Activated T-cell treated with anti-CD3 and anti-CD28 coated beads, Interleukin-2, amount 50 U/mL, for 72 hours (primary cell): ENCODE measurements at regions not wholly inside any gene's neighbourhood (a gene's known extent, or its start where the extent isn't known, plus 50 kb on each side); places are given as distances from the start of the nearest gene placed in this dataset.

Experiments
- ATAC-seq, 2 donors: fragments of 150-1000 bp; cut with Tn5 transposase; replicated peaks in 1 of 2; 2 replicates each; pipeline ENCODE4 v1.10.0; 2021; ENCODE audit warnings: moderate library complexity in 2 of 2, mild to moderate bottlenecking in 1 of 2
- DNase-seq, 2 donors: peaks; one replicate each; pipeline ENCODE4 v3.0.0; 2021 to 2022; ENCODE audit warnings: mixed read lengths in 1 of 2
- H3K27ac Mint-ChIP-seq: one replicate; pipeline ENCODE4 v1.8.0; 2022; ENCODE audit warnings: mild to moderate bottlenecking, moderate library complexity, mixed read lengths
- H3K27me3 Mint-ChIP-seq: one replicate; pipeline ENCODE4 v1.8.0; 2022; ENCODE audit warnings: low read depth, mixed read lengths
- H3K36me3 Mint-ChIP-seq, 2 donors: one replicate each; pipeline ENCODE4 v1.8.0; 2022; ENCODE audit warnings: mixed read lengths in 2 of 2, mild to moderate bottlenecking in 1 of 2; ENCODE audit not compliant: insufficient read depth in 2 of 2
- H3K4me1 Mint-ChIP-seq: one replicate; pipeline ENCODE4 v1.8.0; 2022; ENCODE audit warnings: low read depth, mixed read lengths
- H3K4me3 Mint-ChIP-seq, 2 donors: one replicate each; pipeline ENCODE4 v1.8.0; 2022; ENCODE audit warnings: mild to moderate bottlenecking in 2 of 2, mixed read lengths in 2 of 2, moderate library complexity in 2 of 2
- H3K9me3 Mint-ChIP-seq, 2 donors: one replicate each; pipeline ENCODE4 v1.8.0; 2022; ENCODE audit warnings: mixed read lengths in 2 of 2

GRCh38 chr5:36373527-36374086 is 71.9 kb upstream of the RANBP3L start:
- H3K27me3 Mint-ChIP-seq, result no peaks in the 10 kb centered on the region
- DNase-seq (no peak), ATAC-seq (no peak)
- H3K9me3 Mint-ChIP-seq, result no peaks in the 10 kb centered on the region
- no peaks in the 10 kb centered on the region for H3K4me1 Mint-ChIP-seq
- H3K36me3 Mint-ChIP-seq, result no peaks in the 10 kb centered on the region
- H3K27ac Mint-ChIP-seq, result no peak overlapping the region
- no peak overlapping the region for H3K4me3 Mint-ChIP-seq

GRCh38 chr5:36374266-36374862 is 72.7 kb upstream of the RANBP3L start:
- Mint-ChIP-seq H3K36me3 (no peaks in the 10 kb centered on the region), H3K27me3 (no peaks in the 10 kb centered on the region), H3K9me3 (no peaks in the 10 kb centered on the region), H3K4me1 (no peaks in the 10 kb centered on the region), H3K27ac (no peak overlapping the region), H3K4me3 (no peak overlapping the region)
- DNase-seq (no peak), ATAC-seq (no peak)

- no peak for DNase-seq
- ATAC-seq, result no peak
- Mint-ChIP-seq H3K27ac (no peak overlapping the region), H3K27me3 (peaks cover 7% of the 10 kb centered on the region), H3K36me3 (no peaks in the 10 kb centered on the region), H3K4me1 (no peaks in the 10 kb centered on the region), H3K9me3 (no peaks in the 10 kb centered on the region), H3K4me3 (no peak overlapping the region)
Measured at GRCh38 chr5:36377192-36377591, 75.5 kb upstream of the RANBP3L start.

- H3K4me1 Mint-ChIP-seq, result no peaks in the 10 kb centered on the region
- DNase-seq, result no peak
- ATAC-seq, result no peak
- no peak overlapping the region for H3K4me3 Mint-ChIP-seq
- no peak overlapping the region for H3K27ac Mint-ChIP-seq
- no peaks in the 10 kb centered on the region for H3K36me3 Mint-ChIP-seq
- H3K27me3 Mint-ChIP-seq, result peaks cover 7% of the 10 kb centered on the region
- H3K9me3 Mint-ChIP-seq, result no peaks in the 10 kb centered on the region
Measured at GRCh38 chr5:36378551-36378950, 76.8 kb upstream of the RANBP3L start.

GRCh38 chr5:36382890-36383289 is 81.2 kb upstream of the RANBP3L start:
- H3K27me3 Mint-ChIP-seq, result peaks cover 7% of the 10 kb centered on the region
- H3K4me3 Mint-ChIP-seq, result no peak overlapping the region
- ATAC-seq (no peak), DNase-seq (no peak)
- H3K4me1 Mint-ChIP-seq, result peaks cover 7% of the 10 kb centered on the region
- H3K9me3 Mint-ChIP-seq, result no peaks in the 10 kb centered on the region
- no peaks in the 10 kb centered on the region for H3K36me3 Mint-ChIP-seq
- H3K27ac Mint-ChIP-seq, result no peak overlapping the region

GRCh38 chr5:36383942-36384341 is 82.2 kb upstream of the RANBP3L start:
- no peak overlapping the region for H3K27ac Mint-ChIP-seq
- no peaks in the 10 kb centered on the region for H3K9me3 Mint-ChIP-seq
- no peak overlapping the region for H3K4me3 Mint-ChIP-seq
- ATAC-seq (no peak), DNase-seq (no peak)
- peaks cover 7% of the 10 kb centered on the region for H3K27me3 Mint-ChIP-seq
- H3K36me3 Mint-ChIP-seq, result no peaks in the 10 kb centered on the region
- peaks cover 7% of the 10 kb centered on the region for H3K4me1 Mint-ChIP-seq

- H3K4me1 Mint-ChIP-seq, result peaks cover 7% of the 10 kb centered on the region
- H3K4me3 Mint-ChIP-seq, result no peak overlapping the region
- ATAC-seq (no peak), DNase-seq (no peak)
- no peaks in the 10 kb centered on the region for H3K9me3 Mint-ChIP-seq
- H3K27ac Mint-ChIP-seq, result no peak overlapping the region
- H3K36me3 Mint-ChIP-seq, result no peaks in the 10 kb centered on the region
- H3K27me3 Mint-ChIP-seq, result peaks cover 12% of the 10 kb centered on the region
Measured at GRCh38 chr5:36384845-36385244, 83.1 kb upstream of the RANBP3L start.

- no peak overlapping the region for H3K27ac Mint-ChIP-seq
- ATAC-seq (no peak), DNase-seq (no peak)
- no peaks in the 10 kb centered on the region for H3K9me3 Mint-ChIP-seq
- H3K4me3 Mint-ChIP-seq, result no peak overlapping the region
- H3K36me3 Mint-ChIP-seq, result no peaks in the 10 kb centered on the region
- H3K4me1 Mint-ChIP-seq, result peaks cover 7% of the 10 kb centered on the region
- H3K27me3 Mint-ChIP-seq, result peaks cover 11% of the 10 kb centered on the region
Measured at GRCh38 chr5:36385495-36385894, 83.8 kb upstream of the RANBP3L start.

GRCh38 chr5:36388288-36388687 is 86.6 kb upstream of the RANBP3L start:
- Mint-ChIP-seq H3K9me3 (no peaks in the 10 kb centered on the region), H3K36me3 (no peaks in the 10 kb centered on the region), H3K27me3 (peaks cover 16% of the 10 kb centered on the region), H3K4me3 (no peak overlapping the region), H3K4me1 (peaks cover 7% of the 10 kb centered on the region), H3K27ac (no peak overlapping the region)
- no peak for DNase-seq
- no peak for ATAC-seq

- DNase-seq, result no peak
- H3K4me1 Mint-ChIP-seq, result peaks cover 7% of the 10 kb centered on the region
Measured at GRCh38 chr5:36389245-36389644, 87.5 kb upstream of the RANBP3L start.

GRCh38 chr5:36390640-36391039 is 88.9 kb upstream of the RANBP3L start:
- H3K36me3 Mint-ChIP-seq, result no peaks in the 10 kb centered on the region
- H3K4me1 Mint-ChIP-seq, result no peaks in the 10 kb centered on the region
- no peak for DNase-seq
- ATAC-seq, result no peak
- H3K9me3 Mint-ChIP-seq, result no peaks in the 10 kb centered on the region
- no peak overlapping the region for H3K27ac Mint-ChIP-seq
- H3K27me3 Mint-ChIP-seq, result peaks cover 16% of the 10 kb centered on the region
- H3K4me3 Mint-ChIP-seq, result no peak overlapping the region

More at GRCh38 chr5:36389245-36389644, 87.5 kb upstream of the RANBP3L start:
- H3K4me3 Mint-ChIP-seq, result no peak overlapping the region
- no peaks in the 10 kb centered on the region for H3K9me3 Mint-ChIP-seq
- no peak for ATAC-seq
- H3K27me3 Mint-ChIP-seq, result peaks cover 16% of the 10 kb centered on the region
- H3K27ac Mint-ChIP-seq, result no peak overlapping the region
- no peaks in the 10 kb centered on the region for H3K36me3 Mint-ChIP-seq

GRCh38 chr5:36392186-36392585 is 90.5 kb upstream of the RANBP3L start:
- no peaks in the 10 kb centered on the region for H3K9me3 Mint-ChIP-seq
- no peak overlapping the region for H3K27ac Mint-ChIP-seq
- H3K4me3 Mint-ChIP-seq, result no peak overlapping the region
- peaks cover 16% of the 10 kb centered on the region for H3K27me3 Mint-ChIP-seq
- H3K36me3 Mint-ChIP-seq, result no peaks in the 10 kb centered on the region
- H3K4me1 Mint-ChIP-seq, result no peaks in the 10 kb centered on the region
- no peak for ATAC-seq
- DNase-seq, result no peak

GRCh38 chr5:36392818-36393217 is 91.1 kb upstream of the RANBP3L start:
- H3K4me1 Mint-ChIP-seq, result no peaks in the 10 kb centered on the region
- ATAC-seq (no peak), DNase-seq (no peak)
- no peak overlapping the region for H3K4me3 Mint-ChIP-seq
- H3K27ac Mint-ChIP-seq, result no peak overlapping the region
- H3K27me3 Mint-ChIP-seq, result peaks cover 16% of the 10 kb centered on the region
- no peaks in the 10 kb centered on the region for H3K36me3 Mint-ChIP-seq
- no peaks in the 10 kb centered on the region for H3K9me3 Mint-ChIP-seq
